ENCODE measurements at regions not wholly inside any gene's neighbourhood (a gene's known extent, or its start where the extent isn't known, plus 50 kb on each side); places are given as distances from the start of the nearest gene placed in this dataset.
A peak's percentile ranks its signal among the peaks of the same experiment; 100 is the strongest.

- H3K36me3 Mint-ChIP-seq (ENCODE audit: low read depth, unreplicated experiment), result peaks cover 8% of the 10 kb centered on the region
- H3K9me3 Mint-ChIP-seq (ENCODE audit: unreplicated experiment), result peaks cover 4% of the 10 kb centered on the region
- no peaks in the 10 kb centered on the region for H3K4me1 Mint-ChIP-seq (ENCODE audit: unreplicated experiment)
- DNase-seq (ENCODE audit: low spot score), result no peak
- TF ChIP-seq CTCF (IDR thresholded peaks at IDR 0.05; ENCODE audit: unreplicated experiment), result no peak
- peaks cover 5% of the 10 kb centered on the region for H3K27me3 Mint-ChIP-seq (ENCODE audit: unreplicated experiment)
- no peak overlapping the region for H3K27ac Mint-ChIP-seq (ENCODE audit: unreplicated experiment)
- H3K4me3 Mint-ChIP-seq (ENCODE audit: unreplicated experiment), result no peak overlapping the region
These were observed 248.9 kb upstream of the TNRC6C start for GRCh38 chr17:77709594-77709993.

- Mint-ChIP-seq H3K27me3 (ENCODE audit: unreplicated experiment) (peaks cover 5% of the 10 kb centered on the region), H3K4me1 (ENCODE audit: unreplicated experiment) (no peaks in the 10 kb centered on the region), H3K36me3 (ENCODE audit: low read depth, unreplicated experiment) (peaks cover under 1% of the 10 kb centered on the region), H3K9me3 (ENCODE audit: unreplicated experiment) (no peaks in the 10 kb centered on the region), H3K4me3 (ENCODE audit: unreplicated experiment) (no peak overlapping the region), H3K27ac (ENCODE audit: unreplicated experiment) (no peak overlapping the region)
- TF ChIP-seq CTCF (IDR thresholded peaks at IDR 0.05; ENCODE audit: unreplicated experiment), result no peak
- no peak for DNase-seq (ENCODE audit: low spot score)
These were observed 245.9 kb upstream of the TNRC6C start for GRCh38 chr17:77712578-77712977.

GRCh38 chr17:77716289-77716926 lies 242.1 kb upstream of the TNRC6C start:
- Mint-ChIP-seq H3K27ac (ENCODE audit: unreplicated experiment) (no peak overlapping the region), H3K36me3 (ENCODE audit: low read depth, unreplicated experiment) (no peaks in the 10 kb centered on the region), H3K4me3 (ENCODE audit: unreplicated experiment) (no peak overlapping the region), H3K4me1 (ENCODE audit: unreplicated experiment) (no peaks in the 10 kb centered on the region), H3K9me3 (ENCODE audit: unreplicated experiment) (no peaks in the 10 kb centered on the region), H3K27me3 (ENCODE audit: unreplicated experiment) (peaks cover 2% of the 10 kb centered on the region)
- no peak for TF ChIP-seq CTCF (IDR thresholded peaks at IDR 0.05; ENCODE audit: unreplicated experiment)
- DNase-seq (ENCODE audit: low spot score), result no peak

- no peaks in the 10 kb centered on the region for H3K9me3 Mint-ChIP-seq (ENCODE audit: unreplicated experiment)
- H3K36me3 Mint-ChIP-seq (ENCODE audit: low read depth, unreplicated experiment), result no peaks in the 10 kb centered on the region
- no peak for TF ChIP-seq CTCF (IDR thresholded peaks at IDR 0.05; ENCODE audit: unreplicated experiment)
- peaks cover 2% of the 10 kb centered on the region for H3K27me3 Mint-ChIP-seq (ENCODE audit: unreplicated experiment)
- no peaks in the 10 kb centered on the region for H3K4me1 Mint-ChIP-seq (ENCODE audit: unreplicated experiment)
- no peak overlapping the region for H3K4me3 Mint-ChIP-seq (ENCODE audit: unreplicated experiment)
- DNase-seq (ENCODE audit: low spot score), result peak; percentile 1
- H3K27ac Mint-ChIP-seq (ENCODE audit: unreplicated experiment), result no peak overlapping the region
These were observed 240.4 kb upstream of the TNRC6C start for GRCh38 chr17:77717941-77718668.

GRCh38 chr17:77718669-77718961 lies 239.9 kb upstream of the TNRC6C start:
- no peaks in the 10 kb centered on the region for H3K36me3 Mint-ChIP-seq (ENCODE audit: low read depth, unreplicated experiment)
- peaks cover 2% of the 10 kb centered on the region for H3K27me3 Mint-ChIP-seq (ENCODE audit: unreplicated experiment)
- H3K9me3 Mint-ChIP-seq (ENCODE audit: unreplicated experiment), result no peaks in the 10 kb centered on the region
- no peaks in the 10 kb centered on the region for H3K4me1 Mint-ChIP-seq (ENCODE audit: unreplicated experiment)
- H3K4me3 Mint-ChIP-seq (ENCODE audit: unreplicated experiment), result no peak overlapping the region
- H3K27ac Mint-ChIP-seq (ENCODE audit: unreplicated experiment), result no peak overlapping the region
- DNase-seq (ENCODE audit: low spot score), result no peak
- no peak for TF ChIP-seq CTCF (IDR thresholded peaks at IDR 0.05; ENCODE audit: unreplicated experiment)
